Osteoblast (primary cell): ENCODE measurements at regions not wholly inside any gene's neighbourhood (a gene's known extent, or its start where the extent isn't known, plus 50 kb on each side); places are given as distances from the start of the nearest gene placed in this dataset.
A peak's percentile ranks its signal among the peaks of the same experiment; 100 is the strongest.

Source experiments
- DNase-seq: peaks from one replicate; pipeline ENCODE4 v3.0.0; 2011; ENCODE audit warnings: low spot score, mixed read lengths; ENCODE audit not compliant: insufficient read length; ENCODE audit errors: missing footprints
- H2AFZ ChIP-seq: 2 replicates; pipeline ENCODE4 v1.6.0; 2011; ENCODE audit warnings: mild to moderate bottlenecking, low read length
- H3K27ac ChIP-seq: 2 replicates; pipeline ENCODE4 v1.5.1; 2011; ENCODE audit warnings: mild to moderate bottlenecking, low read depth, low read length, moderate library complexity
- H3K27me3 ChIP-seq: 2 replicates; pipeline ENCODE4 v1.6.0; 2012; ENCODE audit warnings: mild to moderate bottlenecking, control low read depth, inconsistent platforms, low read length, moderate library complexity; ENCODE audit not compliant: insufficient read depth
- H3K36me3 ChIP-seq: 2 replicates; pipeline ENCODE4 v1.5.1; 2011; ENCODE audit warnings: mild to moderate bottlenecking, low read length, control low read depth, moderate library complexity; ENCODE audit not compliant: insufficient read depth
- H3K4me1 ChIP-seq: 2 replicates; pipeline ENCODE4 v1.5.1; 2011; ENCODE audit warnings: mild to moderate bottlenecking, low read length, control low read depth, moderate library complexity; ENCODE audit not compliant: insufficient read depth
- H3K4me2 ChIP-seq: 2 replicates; pipeline ENCODE4 v1.6.0; 2011; ENCODE audit warnings: mild to moderate bottlenecking, low read length; ENCODE audit not compliant: insufficient read depth
- H3K4me3 ChIP-seq: fragments of 200-600 bp; sonication (generic); 3 replicates; pipeline ENCODE4 v1.5.1; 2012; ENCODE audit warnings: mild to moderate bottlenecking, low read length, inconsistent platforms; ENCODE audit not compliant: insufficient read depth
- H3K79me2 ChIP-seq: 2 replicates; pipeline ENCODE4 v1.6.0; 2012; ENCODE audit warnings: mild to moderate bottlenecking, low read length, control low read depth, inconsistent platforms; ENCODE audit not compliant: insufficient read depth
- H3K9me3 ChIP-seq: 2 replicates; pipeline ENCODE4 v1.5.1; 2011; ENCODE audit warnings: low read depth, low read length, control low read depth
- H4K20me1 ChIP-seq: 2 replicates; pipeline ENCODE4 v1.6.0; 2012; ENCODE audit warnings: mild to moderate bottlenecking, low read length, control low read depth; ENCODE audit not compliant: insufficient read depth
- CTCF ChIP-seq: IDR thresholded peaks from 2 replicates; pipeline ENCODE4 v1.5.1; 2011; ENCODE audit warnings: mild to moderate bottlenecking, low read depth, low read length, moderate library complexity; ENCODE audit errors: extremely low read depth

DNA sequence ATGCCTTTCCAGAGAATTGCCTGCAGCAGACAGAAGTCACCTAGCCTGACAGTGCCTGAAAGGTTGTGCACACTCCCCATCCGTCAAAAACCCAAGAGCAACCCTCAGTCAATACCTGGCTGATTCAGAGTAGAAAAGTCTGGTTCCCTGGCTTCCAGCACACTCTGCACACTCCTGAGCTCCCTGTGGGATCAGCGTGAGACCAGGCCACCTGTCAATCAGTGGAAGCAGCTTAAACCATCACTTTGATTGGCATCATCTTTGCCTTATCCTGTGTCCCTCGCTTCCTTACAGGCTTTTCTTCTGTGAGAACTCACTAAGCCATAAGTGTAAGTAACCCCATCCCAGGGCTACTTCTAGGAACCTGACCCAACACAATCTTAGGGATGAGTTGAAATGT is 109.8 kb downstream of the ACTL7B start:
- H3K36me3 ChIP-seq = no peaks in the 10 kb centered on the region

DNA sequence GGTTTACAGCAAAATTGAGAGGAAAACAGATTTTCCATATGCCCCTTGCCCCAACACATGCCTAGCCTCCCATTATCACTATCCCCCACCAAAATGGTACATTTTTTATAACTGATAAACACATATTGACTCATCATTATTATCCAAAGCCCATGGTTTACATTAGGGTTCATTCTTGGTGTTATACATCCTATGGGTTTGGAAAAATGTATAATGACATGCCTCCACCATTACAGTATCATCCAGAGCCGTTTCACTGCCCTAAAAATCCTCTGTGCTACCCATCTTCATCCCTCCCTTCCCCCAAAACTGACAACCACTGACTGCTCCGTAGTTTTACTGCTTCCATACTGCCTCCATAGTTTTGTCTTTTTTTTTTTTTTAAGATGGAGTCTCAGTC is 111.1 kb downstream of the ACTL7B start:
- Histone ChIP-seq H3K27me3 (no peaks in the 10 kb centered on the region), H3K79me2 (no peaks in the 10 kb centered on the region), H3K36me3 (no peaks in the 10 kb centered on the region), H4K20me1 (no peaks in the 10 kb centered on the region), H3K4me1 (peaks cover 9% of the 10 kb centered on the region), H2AFZ (no peak overlapping the region), H3K4me2 (no peak overlapping the region), H3K4me3 (no peak overlapping the region), H3K27ac (no peak overlapping the region), H3K9me3 (no peaks in the 10 kb centered on the region)
- DNase-seq = no peak
- TF ChIP-seq CTCF = no peak

More for the DNA sequence above, 109.8 kb downstream of the ACTL7B start:
- Histone ChIP-seq H3K79me2 (no peaks in the 10 kb centered on the region), H3K4me3 (no peak overlapping the region), H3K9me3 (no peaks in the 10 kb centered on the region), H3K4me2 (no peak overlapping the region), H3K4me1 (peaks cover 5% of the 10 kb centered on the region), H3K27ac (no peak overlapping the region), H2AFZ (no peak overlapping the region), H4K20me1 (no peaks in the 10 kb centered on the region), H3K27me3 (no peaks in the 10 kb centered on the region)
- no peak for DNase-seq
- no peak for TF ChIP-seq CTCF

DNA sequence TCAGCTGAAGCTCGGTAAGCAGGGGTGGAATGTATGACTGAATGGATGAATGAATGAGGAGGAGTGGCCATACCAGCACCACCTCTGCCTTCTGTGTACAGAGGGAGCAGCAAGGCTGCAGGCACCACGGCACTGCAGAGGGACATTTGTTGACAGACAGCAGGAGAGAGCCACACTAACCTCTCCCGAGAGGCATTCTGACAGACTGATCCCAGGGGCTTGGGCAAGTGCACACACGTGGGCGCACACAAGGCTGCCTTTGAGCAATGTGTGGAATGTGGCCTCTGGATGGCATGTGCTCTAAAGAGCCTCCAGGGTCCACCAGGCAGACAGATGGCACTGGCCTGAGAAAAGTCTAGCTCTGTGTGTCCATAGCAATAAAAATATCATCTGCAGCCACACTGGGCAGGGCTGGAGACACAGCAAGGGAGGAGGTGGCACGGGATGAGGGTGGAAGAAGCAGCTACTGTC is 111.8 kb downstream of the ACTL7B start:
- Histone ChIP-seq H2AFZ (peak overlapping the region; percentile 33), H3K79me2 (no peaks in the 10 kb centered on the region), H3K4me1 (peaks cover 9% of the 10 kb centered on the region), H3K36me3 (no peaks in the 10 kb centered on the region), H4K20me1 (no peaks in the 10 kb centered on the region), H3K4me2 (no peak overlapping the region), H3K9me3 (no peaks in the 10 kb centered on the region), H3K27ac (no peak overlapping the region), H3K4me3 (no peak overlapping the region), H3K27me3 (no peaks in the 10 kb centered on the region)
- no peak for DNase-seq
- TF ChIP-seq CTCF = no peak

GRCh38 chr9:108743416-108743815 is 112.4 kb downstream of the ACTL7B start:
- Histone ChIP-seq H3K36me3 (no peaks in the 10 kb centered on the region), H3K9me3 (no peaks in the 10 kb centered on the region), H3K4me3 (no peak overlapping the region), H3K27ac (no peak overlapping the region), H4K20me1 (no peaks in the 10 kb centered on the region), H3K27me3 (no peaks in the 10 kb centered on the region), H2AFZ (no peak overlapping the region), H3K79me2 (no peaks in the 10 kb centered on the region), H3K4me2 (no peak overlapping the region), H3K4me1 (peaks cover 9% of the 10 kb centered on the region)
- DNase-seq = no peak
- TF ChIP-seq CTCF = no peak
